Mesenchymal stem cell (in vitro differentiated cells and primary cell): ENCODE measurements at regions not wholly inside any gene's neighbourhood (a gene's known extent, or its start where the extent isn't known, plus 50 kb on each side); places are given as distances from the start of the nearest gene placed in this dataset.
"Not testable (repeated sequence)": the region's sequence is repeated elsewhere in the genome, so short reads cannot be mapped to it uniquely, and the experiment has no call there.

Source experiments
- DNase-seq: peaks from one replicate; pipeline ENCODE4 v3.0.0-alpha.2; 2013
- H2AFZ ChIP-seq: one replicate; pipeline ENCODE4 v1.6.1; 2013; ENCODE audit warnings: low read depth, mild to moderate bottlenecking, control low read depth, inconsistent platforms, low read length, moderate library complexity
- H2AK5ac ChIP-seq: 2 replicates; pipeline ENCODE4 v1.6.1; 2013; ENCODE audit warnings: low read length, moderate library complexity, mild to moderate bottlenecking, inconsistent platforms; ENCODE audit not compliant: severe bottlenecking
- H2BK120ac ChIP-seq: one replicate; pipeline ENCODE4 v1.6.1; 2013; ENCODE audit warnings: low read depth, mild to moderate bottlenecking, inconsistent platforms, low read length, moderate library complexity
- H2BK12ac ChIP-seq, 2 experiments: one replicate each; pipeline ENCODE4 v1.6.1; 2013; ENCODE audit warnings: inconsistent platforms in 2 of 2, low read length in 2 of 2, mild to moderate bottlenecking in 2 of 2, moderate library complexity in 2 of 2, control low read depth in 1 of 2
- H2BK15ac ChIP-seq: one replicate; pipeline ENCODE4 v1.6.1; 2013; ENCODE audit warnings: mild to moderate bottlenecking, low read depth, inconsistent platforms; ENCODE audit not compliant: poor library complexity, severe bottlenecking
- H2BK5ac ChIP-seq: 2 replicates; pipeline ENCODE4 v1.6.1; 2013; ENCODE audit warnings: low read depth, mild to moderate bottlenecking, low read length, control low read depth, inconsistent platforms; ENCODE audit not compliant: poor library complexity, severe bottlenecking
- H3K14ac ChIP-seq, 2 experiments: one replicate each; pipeline ENCODE4 v1.6.1; 2013; ENCODE audit warnings: inconsistent platforms in 2 of 2, low read length in 2 of 2, control low read depth in 1 of 2, mild to moderate bottlenecking in 1 of 2, moderate library complexity in 1 of 2
- H3K18ac ChIP-seq, 2 experiments: one replicate each; pipeline ENCODE4 v1.6.1; 2013; ENCODE audit warnings: inconsistent platforms in 2 of 2, low read length in 2 of 2, control low read depth in 1 of 2, low read depth in 1 of 2, mild to moderate bottlenecking in 1 of 2
- H3K23ac ChIP-seq, 2 experiments: one replicate each; pipeline ENCODE4 v1.6.1; 2013; ENCODE audit warnings: inconsistent platforms in 2 of 2, low read length in 2 of 2, mild to moderate bottlenecking in 2 of 2, moderate library complexity in 2 of 2, control low read depth in 1 of 2
- H3K27ac ChIP-seq: 2 replicates; pipeline ENCODE4 v1.5.1; 2013; ENCODE audit warnings: mild to moderate bottlenecking, moderate library complexity, low read length, control low read depth, inconsistent platforms; ENCODE audit not compliant: poor library complexity, severe bottlenecking
- H3K27me3 ChIP-seq, 2 experiments: 2 replicates each; pipeline versions ENCODE4 v1.6.1 to v1.7.0; 2013; ENCODE audit warnings: low read length in 2 of 2, mild to moderate bottlenecking in 2 of 2, moderate library complexity in 2 of 2, control low read depth in 1 of 2, inconsistent platforms in 1 of 2; ENCODE audit not compliant: control insufficient read depth in 1 of 2, insufficient read depth in 1 of 2
- H3K36me3 ChIP-seq, 2 experiments: 2 replicates each; pipeline versions ENCODE4 v1.6.1 to v1.7.0; 2013; ENCODE audit warnings: low read length in 2 of 2, control low read depth in 1 of 2, inconsistent platforms in 1 of 2, low read depth in 1 of 2, mild to moderate bottlenecking in 1 of 2; ENCODE audit not compliant: insufficient read depth in 2 of 2, control insufficient read depth in 1 of 2
- H3K4ac ChIP-seq, 2 experiments: one replicate each; pipeline ENCODE4 v1.6.1; 2013; ENCODE audit warnings: inconsistent platforms in 2 of 2, low read length in 2 of 2, mild to moderate bottlenecking in 2 of 2, moderate library complexity in 2 of 2, control low read depth in 1 of 2, low read depth in 1 of 2
- H3K4me1 ChIP-seq: 2 replicates; pipeline ENCODE4 v1.6.1; 2013; ENCODE audit warnings: low read depth, low read length, control low read depth; ENCODE audit not compliant: control insufficient read depth, insufficient read depth
- H3K4me2 ChIP-seq: 2 replicates; pipeline ENCODE4 v1.6.1; 2013; ENCODE audit warnings: low read length, mild to moderate bottlenecking, inconsistent platforms; ENCODE audit not compliant: poor library complexity, severe bottlenecking
- H3K4me3 ChIP-seq, 2 experiments: 2 replicates each; pipeline versions ENCODE4 v1.5.1 to v1.7.0; 2013; ENCODE audit warnings: low read length in 2 of 2, mild to moderate bottlenecking in 2 of 2, control low read depth in 1 of 2, low read depth in 1 of 2; ENCODE audit not compliant: insufficient read depth in 1 of 2
- H3K79me1 ChIP-seq: replicated peaks from 2 replicates; pipeline ENCODE4 v1.6.1; 2013; ENCODE audit warnings: mild to moderate bottlenecking, control low read depth, low read length, inconsistent platforms; ENCODE audit not compliant: poor library complexity, severe bottlenecking
- H3K9ac ChIP-seq: 2 replicates; pipeline ENCODE4 v1.7.0; 2013; ENCODE audit warnings: mild to moderate bottlenecking, low read length, moderate library complexity
- H3K9me3 ChIP-seq: 2 replicates; pipeline ENCODE4 v1.7.0; 2013; ENCODE audit warnings: mild to moderate bottlenecking, low read length; ENCODE audit not compliant: control insufficient read depth
- H4K8ac ChIP-seq: one replicate; pipeline ENCODE4 v1.6.1; 2013; ENCODE audit warnings: inconsistent platforms, mild to moderate bottlenecking, low read length, moderate library complexity
- H4K91ac ChIP-seq: one replicate; pipeline ENCODE4 v1.6.1; 2013; ENCODE audit warnings: mild to moderate bottlenecking, low read length, inconsistent platforms
- WGBS: methylation state at CpG from one replicate; pipeline ENCODE4 v1.1.7; 2013; ENCODE audit warnings: mixed read lengths; 5-methylcytosine and 5-hydroxymethylcytosine counted together

DNA sequence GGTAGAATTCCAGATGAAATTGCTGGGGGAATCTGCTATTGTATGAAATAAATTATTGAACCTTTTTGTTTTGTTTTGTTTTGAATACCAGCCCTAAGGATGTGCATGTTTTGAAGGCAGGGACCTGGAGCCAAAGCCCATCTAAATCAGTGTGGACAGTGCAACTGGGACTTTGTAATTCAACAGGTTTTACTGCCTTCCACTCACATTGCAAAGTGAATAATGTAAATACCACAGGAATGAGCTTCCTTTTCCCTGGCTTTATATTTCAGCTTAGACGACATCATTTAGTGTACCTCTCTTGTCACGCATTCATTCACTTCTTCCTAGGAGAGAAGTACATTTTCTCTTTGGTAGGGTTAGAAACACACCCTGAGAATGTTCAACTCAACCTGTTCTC, 795.0 kb downstream of the CENPC start:
- peak; percentile 65 for DNase-seq
- Histone ChIP-seq H3K4me3 (no peak overlapping the region), H3K79me1 (no peaks in the 10 kb centered on the region), H2BK12ac (no peak overlapping the region), H3K4ac (no peak overlapping the region), H3K18ac (no peak overlapping the region), H2AFZ (no peak overlapping the region), H4K8ac (no peak overlapping the region), H3K9ac (no peak overlapping the region), H3K23ac (no peak overlapping the region), H2AK5ac (no peak overlapping the region), H3K14ac (no peak overlapping the region), H3K4me1 (no peaks in the 10 kb centered on the region), H4K91ac (no peak overlapping the region), H3K27ac (no peak overlapping the region), H3K27me3 (no peaks in the 10 kb centered on the region), H2BK15ac (no peak overlapping the region), H3K4me2 (no peak overlapping the region), H2BK5ac (no peak overlapping the region), H3K36me3 (no peaks in the 10 kb centered on the region), H3K9me3 (no peaks in the 10 kb centered on the region), H2BK120ac (no peak overlapping the region)
- WGBS, result 28% methylated on average over 2 of the region's 2 CpGs

DNA sequence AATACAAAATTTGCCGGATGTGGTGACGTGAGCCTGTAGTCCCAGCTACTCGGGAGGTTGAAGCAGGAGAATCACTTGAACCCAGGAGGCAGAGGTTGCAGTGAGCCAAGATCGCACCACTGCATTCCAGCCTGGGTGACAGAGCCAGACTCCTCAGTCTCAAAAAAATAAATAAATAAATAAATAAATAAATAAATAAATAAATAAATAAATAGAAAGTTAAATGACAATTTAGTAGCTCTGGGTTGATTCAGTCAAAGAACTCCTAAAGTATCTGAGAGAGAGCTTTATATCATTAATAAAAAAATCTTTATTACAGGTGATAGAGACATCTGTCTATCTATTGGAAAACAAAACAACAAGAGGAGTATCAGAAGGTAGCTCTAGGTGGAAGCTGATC, 798.4 kb downstream of the CENPC start:
- H3K4ac ChIP-seq, H4K8ac ChIP-seq, H3K27me3 ChIP-seq, H3K14ac ChIP-seq, H3K4me3 ChIP-seq, H3K23ac ChIP-seq, H3K18ac ChIP-seq, H3K36me3 ChIP-seq, H3K4me2 ChIP-seq, H2AFZ ChIP-seq, H2BK5ac ChIP-seq, H2BK15ac ChIP-seq, H2BK12ac ChIP-seq, H4K91ac ChIP-seq, H3K9ac ChIP-seq, H3K27ac ChIP-seq, H3K4me1 ChIP-seq, H2AK5ac ChIP-seq, H2BK120ac ChIP-seq, H3K9me3 ChIP-seq, H3K79me1 ChIP-seq, DNase-seq: not testable (repeated sequence)
- 93% methylated on average over 3 of the region's 4 CpGs for WGBS

DNA sequence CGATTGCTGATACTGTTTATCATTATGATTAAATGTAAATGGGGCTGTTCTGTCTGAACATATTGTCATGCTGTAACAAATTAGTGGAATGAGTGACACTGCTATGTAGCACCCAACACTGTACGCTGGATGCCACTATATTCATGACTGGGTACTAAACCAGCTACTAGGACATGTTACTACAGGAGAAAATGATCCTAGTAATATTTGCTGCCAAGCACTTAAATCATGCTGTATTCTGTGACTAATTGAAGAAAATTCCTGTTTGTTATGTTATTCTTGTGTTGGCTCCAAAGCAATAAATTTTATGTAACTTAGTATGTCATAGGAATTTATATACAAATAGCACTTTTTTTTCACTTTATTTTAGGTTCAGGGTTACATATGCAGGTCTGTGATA, 804.2 kb downstream of the CENPC start:
- Histone ChIP-seq H4K91ac (no peak overlapping the region), H3K4ac (no peak overlapping the region), H3K4me2 (no peak overlapping the region), H3K9ac (no peak overlapping the region), H2BK12ac (no peak overlapping the region), H3K79me1 (no peaks in the 10 kb centered on the region), H2AK5ac (no peak overlapping the region), H3K4me1 (no peaks in the 10 kb centered on the region), H3K27ac (no peak overlapping the region), H2BK5ac (no peak overlapping the region), H3K9me3 (no peaks in the 10 kb centered on the region), H2AFZ (no peak overlapping the region), H3K14ac (no peak overlapping the region), H3K23ac (no peak overlapping the region), H2BK15ac (no peak overlapping the region), H4K8ac (no peak overlapping the region), H3K18ac (no peak overlapping the region), H2BK120ac (no peak overlapping the region), H3K4me3 (no peak overlapping the region), H3K27me3 (no peaks in the 10 kb centered on the region), H3K36me3 (no peaks in the 10 kb centered on the region)
- 100% methylated on average over 1 of the region's 2 CpGs for WGBS
- DNase-seq, result no peak

DNA sequence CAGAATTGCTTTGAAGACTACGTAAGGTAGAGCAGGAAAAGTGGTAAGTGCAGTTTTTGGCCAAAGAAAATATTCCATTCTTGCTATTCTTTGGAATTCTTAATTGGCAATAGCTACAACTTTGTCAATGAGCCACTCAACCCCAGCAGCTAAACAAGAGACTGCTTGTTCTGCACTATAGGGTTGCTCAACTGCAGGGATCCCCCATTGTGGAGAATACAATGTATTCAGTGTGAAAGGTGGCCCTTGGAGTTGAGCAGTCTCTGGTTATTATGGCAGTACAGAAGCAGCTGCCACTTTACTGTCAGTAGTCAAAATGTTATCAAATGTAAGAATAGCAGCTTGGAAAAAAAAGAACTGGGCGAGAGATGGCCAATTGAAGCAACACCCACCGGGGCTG, 808.7 kb downstream of the CENPC start:
- no peak overlapping the region for H2AK5ac ChIP-seq
- no peak overlapping the region for H3K4ac ChIP-seq
- 84% methylated on average over 2 of the region's 3 CpGs for WGBS
- H3K4me2 ChIP-seq, result no peak overlapping the region
- no peaks in the 10 kb centered on the region for H3K27me3 ChIP-seq
- no peak overlapping the region for H3K9ac ChIP-seq
- H3K36me3 ChIP-seq, result no peaks in the 10 kb centered on the region
- no peak overlapping the region for H3K18ac ChIP-seq
- H2AFZ ChIP-seq, result no peak overlapping the region
- H4K8ac ChIP-seq, result no peak overlapping the region
- H3K4me3 ChIP-seq, result no peak overlapping the region
- no peak overlapping the region for H3K23ac ChIP-seq
- H3K4me1 ChIP-seq, result no peaks in the 10 kb centered on the region
- no peaks in the 10 kb centered on the region for H3K79me1 ChIP-seq
- H2BK15ac ChIP-seq, result no peak overlapping the region
- H3K27ac ChIP-seq, result no peak overlapping the region
- no peak overlapping the region for H2BK12ac ChIP-seq
- H2BK120ac ChIP-seq, result no peak overlapping the region
- H2BK5ac ChIP-seq, result no peak overlapping the region
- no peak for DNase-seq
- H3K9me3 ChIP-seq, result peaks cover 3% of the 10 kb centered on the region
- no peak overlapping the region for H4K91ac ChIP-seq
- no peak overlapping the region for H3K14ac ChIP-seq
